Keratinocyte (primary cell): ENCODE measurements at regions not wholly inside any gene's neighbourhood (a gene's known extent, or its start where the extent isn't known, plus 50 kb on each side); places are given as distances from the start of the nearest gene placed in this dataset.

Experiments used
- EZH2 ChIP-seq: IDR thresholded peaks from one replicate; pipeline ENCODE4 v1.6.1; 2012; ENCODE audit warnings: inconsistent platforms, mild to moderate bottlenecking, low read length, moderate library complexity
- TF ChIP-seq, protein P1 (sequence below), 3 experiments: IDR thresholded peaks in 1 of 3; conservative IDR thresholded peaks in 1 of 3; optimal IDR thresholded peaks in 1 of 3; 2 replicates in 2 of 3; 3 replicates in 1 of 3; pipeline versions ENCODE3 to v1.5.1; 2011; ENCODE audit warnings: low read length in 3 of 3, mild to moderate bottlenecking in 3 of 3, moderate library complexity in 2 of 3, control low read depth in 1 of 3, inconsistent platforms in 1 of 3; ENCODE audit not compliant: insufficient read depth in 2 of 3; ENCODE audit errors: extremely low read depth in 1 of 3

DNA sequence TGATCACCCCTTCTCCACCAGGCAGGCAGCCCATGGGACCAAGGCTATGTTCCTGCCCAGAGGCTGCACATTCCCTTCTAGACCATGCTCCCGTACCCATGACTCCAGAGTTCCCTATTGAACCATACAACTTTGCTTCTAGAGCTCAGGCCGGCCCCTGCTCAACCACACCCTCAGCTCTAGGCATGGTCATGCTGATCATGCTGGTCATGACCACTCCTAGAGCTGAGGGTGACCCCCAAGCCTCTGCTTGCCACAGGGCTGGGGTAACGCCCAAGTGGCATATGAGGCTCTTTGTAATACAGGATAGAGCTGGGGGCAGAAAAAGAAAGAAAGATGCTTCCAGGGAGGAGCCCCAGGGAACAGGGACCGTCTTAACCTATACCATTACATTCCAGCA lies 301.8 kb downstream of the SP3 start:
- TF ChIP-seq, protein P1, sequence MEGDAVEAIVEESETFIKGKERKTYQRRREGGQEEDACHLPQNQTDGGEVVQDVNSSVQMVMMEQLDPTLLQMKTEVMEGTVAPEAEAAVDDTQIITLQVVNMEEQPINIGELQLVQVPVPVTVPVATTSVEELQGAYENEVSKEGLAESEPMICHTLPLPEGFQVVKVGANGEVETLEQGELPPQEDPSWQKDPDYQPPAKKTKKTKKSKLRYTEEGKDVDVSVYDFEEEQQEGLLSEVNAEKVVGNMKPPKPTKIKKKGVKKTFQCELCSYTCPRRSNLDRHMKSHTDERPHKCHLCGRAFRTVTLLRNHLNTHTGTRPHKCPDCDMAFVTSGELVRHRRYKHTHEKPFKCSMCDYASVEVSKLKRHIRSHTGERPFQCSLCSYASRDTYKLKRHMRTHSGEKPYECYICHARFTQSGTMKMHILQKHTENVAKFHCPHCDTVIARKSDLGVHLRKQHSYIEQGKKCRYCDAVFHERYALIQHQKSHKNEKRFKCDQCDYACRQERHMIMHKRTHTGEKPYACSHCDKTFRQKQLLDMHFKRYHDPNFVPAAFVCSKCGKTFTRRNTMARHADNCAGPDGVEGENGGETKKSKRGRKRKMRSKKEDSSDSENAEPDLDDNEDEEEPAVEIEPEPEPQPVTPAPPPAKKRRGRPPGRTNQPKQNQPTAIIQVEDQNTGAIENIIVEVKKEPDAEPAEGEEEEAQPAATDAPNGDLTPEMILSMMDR (optimal IDR thresholded peaks at IDR 0.05 in 1 of 3, IDR thresholded peaks at IDR 0.05 in 1 of 3, conservative IDR thresholded peaks at IDR 0.05 in 1 of 3; ENCODE audit: extremely low read depth in 1 of 3, insufficient read depth in 2 of 3, low read length in 3 of 3) = no peak
- TF ChIP-seq EZH2 = no peak
